Mesendoderm (in vitro differentiated cells): ENCODE measurements at regions not wholly inside any gene's neighbourhood (a gene's known extent, or its start where the extent isn't known, plus 50 kb on each side); places are given as distances from the start of the nearest gene placed in this dataset.
A peak's percentile ranks its signal among the peaks of the same experiment; 100 is the strongest.

Experiments
- DNase-seq: peaks from one replicate; pipeline ENCODE4 v3.0.0; 2013
- H2AK5ac ChIP-seq: 2 replicates; pipeline ENCODE4 v1.6.1; 2013; ENCODE audit warnings: low read length, inconsistent platforms
- H2BK120ac ChIP-seq: 2 replicates; pipeline ENCODE4 v1.6.1; 2013; ENCODE audit warnings: low read depth, mild to moderate bottlenecking, low read length, moderate library complexity, mixed read lengths
- H2BK15ac ChIP-seq: replicated peaks from 2 replicates; pipeline ENCODE4 v1.6.1; 2013; ENCODE audit warnings: low read depth, mild to moderate bottlenecking, moderate library complexity
- H2BK5ac ChIP-seq: 2 replicates; pipeline ENCODE4 v1.6.1; 2013; ENCODE audit warnings: low read length, inconsistent platforms
- H3K18ac ChIP-seq: 2 replicates; pipeline ENCODE4 v1.6.1; 2013; ENCODE audit warnings: mild to moderate bottlenecking, low read length, mixed read lengths
- H3K23ac ChIP-seq: one replicate; pipeline ENCODE4 v1.6.1; 2013; ENCODE audit warnings: low read length
- H3K27ac ChIP-seq: 2 replicates; pipeline ENCODE4 v1.5.1; 2013; ENCODE audit warnings: low read depth, mild to moderate bottlenecking, inconsistent platforms, low read length, moderate library complexity
- H3K27me3 ChIP-seq: 2 replicates; pipeline ENCODE4 v1.6.1; 2013; ENCODE audit warnings: low read length, control low read depth, mild to moderate bottlenecking, inconsistent platforms; ENCODE audit not compliant: insufficient read depth, poor library complexity
- H3K36me3 ChIP-seq: 2 replicates; pipeline ENCODE4 v1.6.1; 2013; ENCODE audit warnings: low read length, inconsistent platforms; ENCODE audit not compliant: control insufficient read depth, insufficient read depth
- H3K4ac ChIP-seq: one replicate; pipeline ENCODE4 v1.6.1; 2013; ENCODE audit warnings: low read depth, mild to moderate bottlenecking, low read length, moderate library complexity
- H3K4me1 ChIP-seq: 2 replicates; pipeline ENCODE4 v1.6.1; 2013; ENCODE audit warnings: low read depth, low read length, inconsistent platforms; ENCODE audit not compliant: control insufficient read depth
- H3K4me2 ChIP-seq: 2 replicates; pipeline ENCODE4 v1.6.1; 2013; ENCODE audit warnings: low read length
- H3K4me3 ChIP-seq: 2 replicates; pipeline ENCODE4 v1.5.1; 2013; ENCODE audit warnings: mild to moderate bottlenecking, low read length
- H3K56ac ChIP-seq: one replicate; pipeline ENCODE4 v1.6.1; 2013; ENCODE audit warnings: low read length
- H3K79me1 ChIP-seq: 2 replicates; pipeline ENCODE4 v1.6.1; 2013; ENCODE audit warnings: low read length, inconsistent platforms
- H3K79me2 ChIP-seq: 2 replicates; pipeline ENCODE4 v1.6.1; 2013; ENCODE audit warnings: mild to moderate bottlenecking, low read length; ENCODE audit not compliant: control insufficient read depth, insufficient read depth
- H3K9ac ChIP-seq: 2 replicates; pipeline ENCODE4 v1.6.1; 2013; ENCODE audit warnings: low read length, inconsistent platforms
- H4K5ac ChIP-seq: one replicate; pipeline ENCODE4 v1.6.1; 2013; ENCODE audit warnings: low read length
- H4K8ac ChIP-seq: one replicate; pipeline ENCODE4 v1.6.1; 2013; ENCODE audit warnings: low read depth, mild to moderate bottlenecking, control low read depth, low read length, moderate library complexity
- WGBS: extraction: QIAGEN DNeasy Blood & Tissue Kit; methylation state at CpG from one replicate; pipeline ENCODE4 v1.1.7; 2013; ENCODE audit warnings: low lambda C conversion rate, missing lambda C conversion rate; ENCODE audit not compliant: insufficient coverage; ENCODE audit errors: extremely low coverage; 5-methylcytosine and 5-hydroxymethylcytosine counted together

- whole genome bisulfite sequencing: no CpG with 5 or more reads among the region's 3 CpGs
- Histone ChIP-seq H3K79me1 (no peaks in the 10 kb centered on the region), H2BK5ac (no peak overlapping the region), H4K8ac (no peak overlapping the region), H3K56ac (peak overlapping the region; percentile 53), H3K18ac (no peak overlapping the region), H3K4me2 (no peak overlapping the region), H2BK15ac (no peak overlapping the region), H2BK120ac (no peak overlapping the region), H3K79me2 (no peaks in the 10 kb centered on the region), H2AK5ac (peak overlapping the region; percentile 62), H3K27ac (no peak overlapping the region), H3K9ac (no peak overlapping the region), H3K36me3 (no peaks in the 10 kb centered on the region), H4K5ac (no peak overlapping the region), H3K23ac (no peak overlapping the region), H3K4ac (no peak overlapping the region), H3K27me3 (no peaks in the 10 kb centered on the region), H3K4me1 (peaks cover 3% of the 10 kb centered on the region), H3K4me3 (no peak overlapping the region)
- peak; percentile 71 for DNase-seq
These were observed 178.1 kb upstream of the PKDCC start for GRCh38 chr2:41869542-41870264.

- Histone ChIP-seq H3K27ac (no peak overlapping the region), H2BK5ac (no peak overlapping the region), H3K56ac (peak overlapping the region; percentile 53), H3K36me3 (no peaks in the 10 kb centered on the region), H3K4me2 (no peak overlapping the region), H4K8ac (no peak overlapping the region), H2BK15ac (no peak overlapping the region), H3K4ac (no peak overlapping the region), H2AK5ac (peak overlapping the region; percentile 62), H3K18ac (no peak overlapping the region), H3K79me1 (no peaks in the 10 kb centered on the region), H3K4me1 (peaks cover 2% of the 10 kb centered on the region), H3K9ac (no peak overlapping the region), H4K5ac (no peak overlapping the region), H3K79me2 (no peaks in the 10 kb centered on the region), H3K23ac (no peak overlapping the region), H3K4me3 (no peak overlapping the region), H3K27me3 (no peaks in the 10 kb centered on the region), H2BK120ac (no peak overlapping the region)
- DNase-seq: no peak
- WGBS: no CpG with 5 or more reads among the region's 6 CpGs
These were observed 177.6 kb upstream of the PKDCC start for GRCh38 chr2:41870265-41870585.

GRCh38 chr2:41871080-41871479 lies 176.7 kb upstream of the PKDCC start:
- no CpG with 5 or more reads among the region's 9 CpGs for WGBS
- peak; percentile 77 for DNase-seq

GRCh38 chr2:41872646-41873045 lies 175.2 kb upstream of the PKDCC start:
- H3K36me3 ChIP-seq: no peaks in the 10 kb centered on the region
- H2BK15ac ChIP-seq: no peak overlapping the region
- WGBS: no CpG with 5 or more reads among the region's 3 CpGs
- H3K4me3 ChIP-seq: no peak overlapping the region
- no peak overlapping the region for H3K23ac ChIP-seq
- H4K5ac ChIP-seq: no peak overlapping the region
- H2BK120ac ChIP-seq: no peak overlapping the region
- no peaks in the 10 kb centered on the region for H3K27me3 ChIP-seq
- H3K27ac ChIP-seq: no peak overlapping the region
- DNase-seq: no peak
- no peak overlapping the region for H3K9ac ChIP-seq
- no peaks in the 10 kb centered on the region for H3K79me2 ChIP-seq
- H2AK5ac ChIP-seq: no peak overlapping the region
- H3K4ac ChIP-seq: no peak overlapping the region
- H3K4me1 ChIP-seq: peaks cover 2% of the 10 kb centered on the region
- no peak overlapping the region for H3K56ac ChIP-seq
- no peaks in the 10 kb centered on the region for H3K79me1 ChIP-seq
- no peak overlapping the region for H3K18ac ChIP-seq
- H4K8ac ChIP-seq: no peak overlapping the region
- no peak overlapping the region for H2BK5ac ChIP-seq
- H3K4me2 ChIP-seq: no peak overlapping the region

More at GRCh38 chr2:41871080-41871479, 176.7 kb upstream of the PKDCC start:
- Histone ChIP-seq H2AK5ac (no peak overlapping the region), H3K79me2 (no peaks in the 10 kb centered on the region), H3K18ac (no peak overlapping the region), H3K79me1 (no peaks in the 10 kb centered on the region), H3K4me3 (no peak overlapping the region), H2BK120ac (no peak overlapping the region), H3K9ac (no peak overlapping the region), H2BK5ac (no peak overlapping the region), H4K8ac (no peak overlapping the region), H3K36me3 (no peaks in the 10 kb centered on the region), H3K4me2 (no peak overlapping the region), H3K27ac (no peak overlapping the region), H4K5ac (no peak overlapping the region), H2BK15ac (no peak overlapping the region), H3K56ac (peak overlapping the region; percentile 71), H3K4me1 (peaks cover 2% of the 10 kb centered on the region), H3K23ac (no peak overlapping the region), H3K27me3 (no peaks in the 10 kb centered on the region), H3K4ac (no peak overlapping the region)

- Histone ChIP-seq H3K23ac (no peak overlapping the region), H3K56ac (no peak overlapping the region), H2BK5ac (no peak overlapping the region), H3K4me1 (peaks cover 2% of the 10 kb centered on the region), H4K5ac (no peak overlapping the region), H3K79me1 (no peaks in the 10 kb centered on the region), H3K4ac (no peak overlapping the region), H3K4me2 (no peak overlapping the region), H3K36me3 (no peaks in the 10 kb centered on the region), H2AK5ac (no peak overlapping the region), H4K8ac (no peak overlapping the region), H3K79me2 (no peaks in the 10 kb centered on the region), H2BK120ac (no peak overlapping the region), H3K18ac (no peak overlapping the region), H3K27me3 (no peaks in the 10 kb centered on the region), H3K4me3 (no peak overlapping the region), H2BK15ac (no peak overlapping the region), H3K27ac (no peak overlapping the region), H3K9ac (no peak overlapping the region)
- DNase-seq: no peak
- no CpG with 5 or more reads among the region's 4 CpGs for WGBS
These were observed 174.5 kb upstream of the PKDCC start for GRCh38 chr2:41873102-41874031.
